ENCODE measurements at regions not wholly inside any gene's neighbourhood (a gene's known extent, or its start where the extent isn't known, plus 50 kb on each side); places are given as distances from the start of the nearest gene placed in this dataset.

DNA sequence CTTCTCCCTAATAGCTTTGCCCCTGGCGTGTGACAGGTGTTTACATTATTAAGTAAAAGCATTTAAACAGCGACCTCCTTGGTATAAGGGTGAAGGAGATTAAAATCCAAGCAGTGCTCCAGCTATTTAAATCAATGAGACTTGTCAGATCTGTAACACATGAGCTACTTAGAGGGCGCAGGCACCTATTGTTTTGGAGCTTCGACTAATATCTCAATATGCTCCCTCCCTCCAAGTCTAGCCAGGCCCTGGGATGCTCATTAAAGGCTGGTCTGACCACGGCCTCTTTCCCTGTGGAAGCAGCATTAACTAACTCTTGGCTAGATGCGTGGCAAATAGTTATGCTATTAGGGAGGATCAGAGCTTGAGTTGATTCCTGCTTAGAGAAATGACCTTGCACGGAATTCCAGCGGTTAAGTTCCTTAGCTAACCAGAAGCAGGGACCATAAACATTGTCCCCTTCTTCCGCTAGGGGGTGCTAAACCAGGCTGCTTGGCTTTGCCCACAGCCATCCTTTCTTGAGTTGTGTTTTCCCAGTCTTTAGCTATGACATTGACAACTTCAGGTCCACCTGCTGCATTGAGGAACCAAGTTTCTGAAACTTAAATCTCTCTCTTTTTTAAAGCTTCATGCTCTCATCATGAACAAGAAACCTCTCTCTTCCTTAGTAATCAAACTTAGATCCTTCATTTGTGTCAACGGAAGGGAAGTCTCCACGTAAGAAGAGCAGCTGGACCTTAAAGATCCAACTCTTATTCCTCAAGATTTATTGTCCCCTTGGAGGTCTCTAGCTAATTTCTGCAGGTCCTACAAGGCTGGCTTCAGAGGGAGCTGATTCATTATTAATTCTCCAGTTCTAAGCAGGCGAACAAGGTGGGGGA is 80.7 kb upstream of the IGFBP7 start:
- H3K23ac ChIP-seq (ENCODE audit: low read length), result no peak overlapping the region
- no peak overlapping the region for H3K4ac ChIP-seq (ENCODE audit: low read depth, low read length)
- no peak overlapping the region for H4K12ac ChIP-seq (ENCODE audit: low read depth, low read length)
- no peak overlapping the region for H2BK12ac ChIP-seq (ENCODE audit: low read length)
- H4K8ac ChIP-seq (ENCODE audit: low read depth, low read length), result no peak overlapping the region
- H3K4me3 ChIP-seq (ENCODE audit: low read depth, low read length), result no peak overlapping the region
- H3K4me2 ChIP-seq (ENCODE audit: low read length), result no peak overlapping the region
- H4K91ac ChIP-seq (ENCODE audit: low read depth, low read length), result no peak overlapping the region
- H3K9me3 ChIP-seq (ENCODE audit: insufficient read depth, low read depth, low read length), result no peaks in the 10 kb centered on the region
- no CpG with 5 or more reads among the region's 12 CpGs for WGBS (ENCODE audit: extremely low coverage, insufficient coverage, insufficient read length)
- H3K14ac ChIP-seq (ENCODE audit: low read length), result no peak overlapping the region
- no peaks in the 10 kb centered on the region for H3K27me3 ChIP-seq (ENCODE audit: insufficient read depth, low read length)
- H3K79me1 ChIP-seq (ENCODE audit: low read length), result no peaks in the 10 kb centered on the region
- H3K79me2 ChIP-seq (ENCODE audit: control insufficient read depth, insufficient read depth, low read length, poor library complexity), result no peaks in the 10 kb centered on the region
- H3K18ac ChIP-seq (ENCODE audit: low read length), result no peak overlapping the region
- H2AFZ ChIP-seq (ENCODE audit: insufficient read depth, low read length, poor library complexity), result no peak overlapping the region
- no peaks in the 10 kb centered on the region for H3K36me3 ChIP-seq (ENCODE audit: control insufficient read depth in 1 of 2, insufficient read depth in 2 of 2, low read length in 2 of 2)
- peak; percentile 15 to 75 for DNase-seq
- no peak overlapping the region for H3K9ac ChIP-seq (ENCODE audit: low read length)
- no peak overlapping the region for H2BK120ac ChIP-seq (ENCODE audit: insufficient read depth, low read length, poor library complexity)
- H2BK5ac ChIP-seq (ENCODE audit: low read depth, low read length, poor library complexity), result no peak overlapping the region
- H3K4me1 ChIP-seq (ENCODE audit: control insufficient read depth in 1 of 2, insufficient read depth in 2 of 2, low read length in 2 of 2), result peaks cover 0 to 2% of the 10 kb centered on the region in 2 experiments
- no peak overlapping the region for H2AK5ac ChIP-seq (ENCODE audit: low read length)
- no peak overlapping the region for H3K27ac ChIP-seq (ENCODE audit: low read depth, low read length)

DNA sequence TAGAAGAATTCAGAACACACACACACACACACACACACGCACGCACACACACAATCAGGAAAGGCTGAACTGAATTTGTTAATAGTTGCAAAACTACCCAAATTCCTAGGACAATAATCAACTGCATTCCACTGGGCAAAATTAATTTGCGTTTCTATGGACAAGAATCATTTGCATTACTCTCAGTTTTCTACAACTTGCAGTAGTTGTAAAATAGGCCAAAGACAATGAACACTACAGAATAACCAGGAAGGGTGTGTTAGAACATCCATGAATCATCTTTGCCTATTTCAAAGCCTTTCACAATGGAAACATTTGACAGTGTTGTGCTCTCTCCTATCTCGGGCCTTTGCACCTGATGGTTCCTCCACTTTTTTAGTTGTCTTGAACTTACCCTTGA is 77.1 kb upstream of the IGFBP7 start:
- DNase-seq, result no peak
- Histone ChIP-seq H3K27ac (ENCODE audit: low read depth, low read length) (no peak overlapping the region), H2BK5ac (ENCODE audit: low read depth, low read length, poor library complexity) (no peak overlapping the region), H3K27me3 (ENCODE audit: insufficient read depth, low read length) (no peaks in the 10 kb centered on the region), H2BK120ac (ENCODE audit: insufficient read depth, low read length, poor library complexity) (no peak overlapping the region), H4K12ac (ENCODE audit: low read depth, low read length) (no peak overlapping the region), H2BK12ac (ENCODE audit: low read length) (no peak overlapping the region), H3K4me2 (ENCODE audit: low read length) (no peak overlapping the region), H4K91ac (ENCODE audit: low read depth, low read length) (no peak overlapping the region), H3K23ac (ENCODE audit: low read length) (no peak overlapping the region), H3K9ac (ENCODE audit: low read length) (no peak overlapping the region), H3K4me3 (ENCODE audit: low read depth, low read length) (no peak overlapping the region), H3K36me3 (ENCODE audit: control insufficient read depth in 1 of 2, insufficient read depth in 2 of 2, low read length in 2 of 2) (no peaks in the 10 kb centered on the region), H2AFZ (ENCODE audit: insufficient read depth, low read length, poor library complexity) (no peak overlapping the region), H3K18ac (ENCODE audit: low read length) (no peak overlapping the region), H3K4ac (ENCODE audit: low read depth, low read length) (no peak overlapping the region), H3K79me1 (ENCODE audit: low read length) (no peaks in the 10 kb centered on the region), H2AK5ac (ENCODE audit: low read length) (no peak overlapping the region), H3K4me1 (ENCODE audit: control insufficient read depth in 1 of 2, insufficient read depth in 2 of 2, low read length in 2 of 2) (no peaks in the 10 kb centered on the region), H4K8ac (ENCODE audit: low read depth, low read length) (no peak overlapping the region), H3K9me3 (ENCODE audit: insufficient read depth, low read depth, low read length) (no peaks in the 10 kb centered on the region), H3K79me2 (ENCODE audit: control insufficient read depth, insufficient read depth, low read length, poor library complexity) (no peaks in the 10 kb centered on the region), H3K14ac (ENCODE audit: low read length) (no peak overlapping the region)
- WGBS (ENCODE audit: extremely low coverage, insufficient coverage, insufficient read length), result no CpG with 5 or more reads among the region's 4 CpGs

DNA sequence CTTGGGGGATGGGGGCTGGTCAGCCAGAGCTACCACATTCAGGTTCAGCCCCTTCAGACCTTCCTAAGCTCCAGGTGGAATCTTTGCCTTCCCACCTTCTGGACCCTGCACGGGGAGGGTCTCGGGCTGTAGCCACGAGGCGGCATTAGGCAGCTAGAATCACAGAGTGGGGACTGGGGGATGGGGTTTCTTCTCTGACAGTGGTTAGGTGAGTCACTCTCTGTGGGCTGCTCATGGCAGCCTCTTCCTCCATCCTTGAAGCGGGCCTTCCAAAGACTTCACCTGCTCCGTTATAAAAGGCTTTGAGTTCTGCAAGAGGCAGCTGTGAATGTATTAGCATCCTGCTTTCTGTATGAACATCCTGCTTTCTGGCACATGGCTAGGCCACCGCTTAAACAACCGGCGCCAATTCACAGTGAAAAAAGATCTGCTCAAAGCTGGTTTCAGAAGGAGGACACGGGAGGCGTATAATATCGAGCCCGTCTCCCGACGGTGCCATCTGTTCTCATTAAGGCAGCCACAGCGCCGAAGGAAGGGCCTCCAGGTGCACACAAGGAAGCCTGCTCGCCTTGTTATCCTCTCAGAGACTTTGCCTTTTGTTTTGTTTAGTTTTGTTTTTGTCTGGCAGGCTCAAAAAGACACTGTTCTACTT is 74.3 kb upstream of the IGFBP7 start:
- no peak overlapping the region for H2AK5ac ChIP-seq (ENCODE audit: low read length)
- H2BK12ac ChIP-seq (ENCODE audit: low read length), result no peak overlapping the region
- H3K79me2 ChIP-seq (ENCODE audit: control insufficient read depth, insufficient read depth, low read length, poor library complexity), result no peaks in the 10 kb centered on the region
- H3K23ac ChIP-seq (ENCODE audit: low read length), result no peak overlapping the region
- no peaks in the 10 kb centered on the region for H3K4me1 ChIP-seq (ENCODE audit: control insufficient read depth in 1 of 2, insufficient read depth in 2 of 2, low read length in 2 of 2)
- no peak overlapping the region for H2AFZ ChIP-seq (ENCODE audit: insufficient read depth, low read length, poor library complexity)
- H3K27me3 ChIP-seq (ENCODE audit: insufficient read depth, low read length), result no peaks in the 10 kb centered on the region
- H4K12ac ChIP-seq (ENCODE audit: low read depth, low read length), result no peak overlapping the region
- H2BK5ac ChIP-seq (ENCODE audit: low read depth, low read length, poor library complexity), result no peak overlapping the region
- H2BK120ac ChIP-seq (ENCODE audit: insufficient read depth, low read length, poor library complexity), result no peak overlapping the region
- no peak overlapping the region for H3K4ac ChIP-seq (ENCODE audit: low read depth, low read length)
- no peaks in the 10 kb centered on the region for H3K36me3 ChIP-seq (ENCODE audit: control insufficient read depth in 1 of 2, insufficient read depth in 2 of 2, low read length in 2 of 2)
- no peaks in the 10 kb centered on the region for H3K79me1 ChIP-seq (ENCODE audit: low read length)
- no peak overlapping the region for H3K27ac ChIP-seq (ENCODE audit: low read depth, low read length)
- H3K4me3 ChIP-seq (ENCODE audit: low read depth, low read length), result no peak overlapping the region
- WGBS (ENCODE audit: extremely low coverage, insufficient coverage, insufficient read length), result no CpG with 5 or more reads among the region's 18 CpGs
- no peak overlapping the region for H4K8ac ChIP-seq (ENCODE audit: low read depth, low read length)
- H3K9me3 ChIP-seq (ENCODE audit: insufficient read depth, low read depth, low read length), result no peaks in the 10 kb centered on the region
- no peak overlapping the region for H4K91ac ChIP-seq (ENCODE audit: low read depth, low read length)
- H3K9ac ChIP-seq (ENCODE audit: low read length), result no peak overlapping the region
- H3K18ac ChIP-seq (ENCODE audit: low read length), result no peak overlapping the region
- DNase-seq, result no peak
- H3K4me2 ChIP-seq (ENCODE audit: low read length), result no peak overlapping the region
- no peak overlapping the region for H3K14ac ChIP-seq (ENCODE audit: low read length)

DNA sequence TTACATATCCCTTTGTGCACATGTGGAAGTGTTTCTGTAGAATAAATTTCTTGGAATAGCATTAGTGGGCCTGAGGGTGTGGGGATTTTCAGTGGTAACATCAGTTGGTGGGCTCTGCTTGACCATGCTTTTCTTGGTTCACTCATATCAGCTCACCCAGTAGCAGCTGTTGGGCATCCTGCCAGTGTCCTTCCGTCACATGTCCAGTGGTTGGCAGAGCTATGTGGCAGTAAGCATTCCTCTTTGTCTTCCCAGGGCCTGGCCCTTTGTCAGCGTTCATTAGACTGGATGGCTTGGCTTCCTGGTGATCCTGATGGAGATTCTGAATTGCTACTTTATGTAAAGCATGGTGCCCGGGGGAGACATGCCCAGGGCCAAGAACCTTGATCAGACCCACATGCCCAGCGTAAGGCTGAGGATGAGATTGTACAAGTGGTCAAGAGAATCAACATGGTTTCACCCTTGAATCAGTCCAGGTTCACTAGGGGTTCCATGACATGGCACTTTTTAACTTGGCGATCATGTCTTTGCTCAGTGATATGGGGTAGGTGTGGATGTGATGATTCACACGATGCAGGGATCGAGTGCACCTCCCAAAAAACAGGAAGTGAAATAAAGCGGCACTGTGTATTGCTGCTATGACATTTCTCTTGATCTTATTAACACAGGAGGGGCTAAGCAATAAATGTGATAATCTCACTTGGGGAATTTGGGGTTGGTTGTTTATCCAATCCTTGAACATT is 72.1 kb upstream of the IGFBP7 start:
- Histone ChIP-seq H2BK120ac (ENCODE audit: insufficient read depth, low read length, poor library complexity) (no peak overlapping the region), H3K27me3 (ENCODE audit: insufficient read depth, low read length) (no peaks in the 10 kb centered on the region), H3K14ac (ENCODE audit: low read length) (no peak overlapping the region), H2BK5ac (ENCODE audit: low read depth, low read length, poor library complexity) (no peak overlapping the region), H3K9me3 (ENCODE audit: insufficient read depth, low read depth, low read length) (no peaks in the 10 kb centered on the region), H2BK12ac (ENCODE audit: low read length) (no peak overlapping the region), H4K12ac (ENCODE audit: low read depth, low read length) (no peak overlapping the region), H3K4me2 (ENCODE audit: low read length) (no peak overlapping the region), H3K18ac (ENCODE audit: low read length) (no peak overlapping the region), H3K4ac (ENCODE audit: low read depth, low read length) (no peak overlapping the region), H4K8ac (ENCODE audit: low read depth, low read length) (no peak overlapping the region), H3K79me1 (ENCODE audit: low read length) (no peaks in the 10 kb centered on the region), H2AFZ (ENCODE audit: insufficient read depth, low read length, poor library complexity) (no peak overlapping the region), H3K79me2 (ENCODE audit: control insufficient read depth, insufficient read depth, low read length, poor library complexity) (no peaks in the 10 kb centered on the region), H4K91ac (ENCODE audit: low read depth, low read length) (no peak overlapping the region), H3K36me3 (ENCODE audit: control insufficient read depth in 1 of 2, insufficient read depth in 2 of 2, low read length in 2 of 2) (no peaks in the 10 kb centered on the region), H3K27ac (ENCODE audit: low read depth, low read length) (no peak overlapping the region), H3K4me3 (ENCODE audit: low read depth, low read length) (no peak overlapping the region), H3K23ac (ENCODE audit: low read length) (no peak overlapping the region), H2AK5ac (ENCODE audit: low read length) (no peak overlapping the region), H3K4me1 (ENCODE audit: control insufficient read depth in 1 of 2, insufficient read depth in 2 of 2, low read length in 2 of 2) (no peaks in the 10 kb centered on the region), H3K9ac (ENCODE audit: low read length) (no peak overlapping the region)
- WGBS (ENCODE audit: extremely low coverage, insufficient coverage, insufficient read length), result no CpG with 5 or more reads among the region's 8 CpGs
- DNase-seq, result no peak

All from trophoblast cell (in vitro differentiated cells and primary cell).